PC-9 (cell line): ENCODE measurements at regions not wholly inside any gene's neighbourhood (a gene's known extent, or its start where the extent isn't known, plus 50 kb on each side); places are given as distances from the start of the nearest gene placed in this dataset.
"Not testable (repeated sequence)": the region's sequence is repeated elsewhere in the genome, so short reads cannot be mapped to it uniquely, and the experiment has no call there.

Source experiments
- BruUV-seq: library from RNA; stranded (reverse); fragments of 400-500 nt; replicated peaks from 2 replicates; lab custom pipeline; 2021; lab: Mats Ljungman, UMichigan
- CTCF ChIA-PET: fragments of 300-600 bp; sonication (Branson Sonifier 250); formaldehyde crosslinking; loops from one replicate; lab custom pipeline; 2022; ENCODE audit warnings: antibody characterized with exemption; lab: Charles Lee
- POLR2A ChIA-PET: fragments of 300-600 bp; sonication (Branson Sonifier 250); formaldehyde crosslinking; loops from one replicate; lab custom pipeline; 2022; ENCODE audit warnings: antibody characterized with exemption; ENCODE audit not compliant: unreplicated experiment; lab: Charles Lee
- DNase-seq, 2 experiments: peaks; one replicate each; pipeline versions ENCODE4 v3.0.0 to v3.0.0-alpha.2; 2015 to 2022; ENCODE audit warnings: mixed read lengths in 1 of 2
- H2AFZ ChIP-seq: fragments of 200-600 bp; sonication (generic); 2 replicates; pipeline ENCODE4 v1.8.1; 2017; ENCODE audit warnings: antibody characterized with exemption
- H3F3A ChIP-seq: fragments of 200-600 bp; sonication (generic); 2 replicates; pipeline ENCODE4 v1.8.1; 2017; ENCODE audit warnings: antibody characterized with exemption, mild to moderate bottlenecking, low read depth; ENCODE audit not compliant: insufficient read depth
- H3K27ac ChIP-seq: fragments of 200-600 bp; sonication (generic); 2 replicates; pipeline ENCODE4 v1.6.1; 2016; ENCODE audit warnings: mixed run types
- H3K27me3 ChIP-seq: fragments of 200-600 bp; sonication (generic); 2 replicates; pipeline ENCODE4 v1.6.1; 2016; ENCODE audit warnings: low read depth, mixed run types; ENCODE audit not compliant: insufficient read depth
- H3K36me3 ChIP-seq: fragments of 200-600 bp; sonication (generic); 2 replicates; pipeline ENCODE4 v1.6.1; 2016; ENCODE audit warnings: low read depth, mixed run types
- H3K4me1 ChIP-seq: fragments of 200-600 bp; sonication (generic); replicated peaks from 2 replicates; pipeline ENCODE4 v1.6.1; 2016; ENCODE audit warnings: mixed run types; ENCODE audit not compliant: insufficient read depth
- H3K4me2 ChIP-seq: fragments of 200-600 bp; sonication (generic); 2 replicates; pipeline ENCODE4 v1.6.1; 2017; ENCODE audit warnings: mixed run types
- H3K4me3 ChIP-seq: fragments of 200-600 bp; sonication (generic); 2 replicates; pipeline ENCODE4 v1.6.1; 2016; ENCODE audit warnings: mixed run types
- H3K79me2 ChIP-seq: fragments of 200-600 bp; sonication (generic); 2 replicates; pipeline ENCODE4 v1.6.1; 2017; ENCODE audit warnings: low read depth, mixed run types
- H3K9me2 ChIP-seq: fragments of 200-600 bp; sonication (generic); 2 replicates; pipeline ENCODE4 v1.8.1; 2017; ENCODE audit warnings: mild to moderate bottlenecking; ENCODE audit not compliant: insufficient read depth
- H3K9me3 ChIP-seq: fragments of 200-600 bp; sonication (generic); 2 replicates; pipeline ENCODE4 v1.8.1; 2016; ENCODE audit warnings: low read depth; ENCODE audit not compliant: insufficient read depth
- H4K20me1 ChIP-seq: fragments of 200-600 bp; sonication (generic); 2 replicates; pipeline ENCODE4 v1.8.1; 2017; ENCODE audit not compliant: insufficient read depth
- EZH2 ChIP-seq: fragments of 200-600 bp; sonication (generic); IDR thresholded peaks from 2 replicates; pipeline ENCODE4 v1.8.0; 2017; ENCODE audit warnings: antibody characterized with exemption, low read depth
- intact Hi-C: fragments of 100-400 bp; cut with micrococcal nuclease; formaldehyde crosslinking; loops from one replicate; pipeline ENCODE4 v1.10.0; 2022; ENCODE audit not compliant: unreplicated experiment
- TF ChIP-seq, protein P1 (sequence below): fragments of 200-600 bp; sonication (generic); conservative IDR thresholded peaks from 2 replicates; pipeline ENCODE4 v1.6.1; 2017; ENCODE audit warnings: mixed run types, antibody characterized with exemption, mild to moderate bottlenecking, moderate library complexity

DNA sequence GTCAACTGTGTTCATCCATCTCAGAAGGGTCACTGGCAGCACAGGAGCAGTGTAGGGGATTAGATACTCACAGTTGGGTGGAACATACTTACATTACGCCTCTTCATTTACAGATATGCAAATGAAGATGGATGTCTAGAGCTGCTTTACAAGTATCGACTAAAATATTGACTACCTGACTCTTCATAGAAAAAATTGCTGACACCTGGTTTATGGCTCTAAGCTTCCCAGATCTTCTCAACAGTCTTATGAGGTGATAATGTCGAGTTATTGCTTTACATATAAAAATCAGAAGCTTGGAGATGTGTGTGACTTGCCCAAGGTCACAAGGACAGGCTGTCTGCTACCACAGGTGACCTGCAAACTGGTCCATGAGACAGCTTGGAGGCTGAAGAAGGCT lies 677.2 kb downstream of the TYW1 start:
- Histone ChIP-seq H3K4me3 (no peak overlapping the region), H3K27ac (no peak overlapping the region), H4K20me1 (no peaks in the 10 kb centered on the region), H3K4me1 (no peaks in the 10 kb centered on the region), H3K9me2 (no peaks in the 10 kb centered on the region), H3F3A (no peaks in the 10 kb centered on the region), H3K79me2 (no peaks in the 10 kb centered on the region), H3K9me3 (no peaks in the 10 kb centered on the region), H3K27me3 (peaks cover 18% of the 10 kb centered on the region; the same call in 1 of the 2 replicates), H3K4me2 (no peak overlapping the region), H2AFZ (no peak overlapping the region), H3K36me3 (no peaks in the 10 kb centered on the region)
- no peak for DNase-seq
- POLR2A ChIA-PET = no interaction called here
- CTCF ChIA-PET = interaction anchor here (0.6 kb wide), 1 partner anchor 1634 kb away, joined by 3 read pairs; no protein-coding TSS in a partner anchor
- no peak for TF ChIP-seq EZH2
- TF ChIP-seq, protein P1, sequence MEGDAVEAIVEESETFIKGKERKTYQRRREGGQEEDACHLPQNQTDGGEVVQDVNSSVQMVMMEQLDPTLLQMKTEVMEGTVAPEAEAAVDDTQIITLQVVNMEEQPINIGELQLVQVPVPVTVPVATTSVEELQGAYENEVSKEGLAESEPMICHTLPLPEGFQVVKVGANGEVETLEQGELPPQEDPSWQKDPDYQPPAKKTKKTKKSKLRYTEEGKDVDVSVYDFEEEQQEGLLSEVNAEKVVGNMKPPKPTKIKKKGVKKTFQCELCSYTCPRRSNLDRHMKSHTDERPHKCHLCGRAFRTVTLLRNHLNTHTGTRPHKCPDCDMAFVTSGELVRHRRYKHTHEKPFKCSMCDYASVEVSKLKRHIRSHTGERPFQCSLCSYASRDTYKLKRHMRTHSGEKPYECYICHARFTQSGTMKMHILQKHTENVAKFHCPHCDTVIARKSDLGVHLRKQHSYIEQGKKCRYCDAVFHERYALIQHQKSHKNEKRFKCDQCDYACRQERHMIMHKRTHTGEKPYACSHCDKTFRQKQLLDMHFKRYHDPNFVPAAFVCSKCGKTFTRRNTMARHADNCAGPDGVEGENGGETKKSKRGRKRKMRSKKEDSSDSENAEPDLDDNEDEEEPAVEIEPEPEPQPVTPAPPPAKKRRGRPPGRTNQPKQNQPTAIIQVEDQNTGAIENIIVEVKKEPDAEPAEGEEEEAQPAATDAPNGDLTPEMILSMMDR = no peak
- BruUV-seq = no TSS peak
- intact Hi-C loops = no loop called here

DNA sequence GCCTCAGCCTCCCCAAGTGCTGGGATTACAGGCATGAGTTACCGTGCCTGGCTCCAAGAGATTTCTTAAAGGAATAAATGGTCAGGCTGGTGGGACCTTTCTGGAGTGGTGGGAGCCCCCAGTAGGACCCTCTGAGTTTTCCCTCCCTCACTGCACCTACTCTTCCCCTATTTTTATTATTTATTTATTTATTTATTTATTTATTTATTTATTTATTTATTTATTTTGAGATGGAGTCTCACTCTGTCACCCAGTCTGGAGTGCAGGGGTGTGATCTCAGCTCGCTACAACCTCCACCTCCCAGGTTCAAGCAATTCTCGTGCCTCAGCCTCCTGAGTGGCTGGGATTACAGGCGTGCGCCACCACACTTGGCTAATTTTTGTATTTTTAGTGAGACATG lies 678.2 kb downstream of the TYW1 start:
- intact Hi-C loops, H3F3A ChIP-seq, CTCF ChIA-PET: not testable (repeated sequence)

DNA sequence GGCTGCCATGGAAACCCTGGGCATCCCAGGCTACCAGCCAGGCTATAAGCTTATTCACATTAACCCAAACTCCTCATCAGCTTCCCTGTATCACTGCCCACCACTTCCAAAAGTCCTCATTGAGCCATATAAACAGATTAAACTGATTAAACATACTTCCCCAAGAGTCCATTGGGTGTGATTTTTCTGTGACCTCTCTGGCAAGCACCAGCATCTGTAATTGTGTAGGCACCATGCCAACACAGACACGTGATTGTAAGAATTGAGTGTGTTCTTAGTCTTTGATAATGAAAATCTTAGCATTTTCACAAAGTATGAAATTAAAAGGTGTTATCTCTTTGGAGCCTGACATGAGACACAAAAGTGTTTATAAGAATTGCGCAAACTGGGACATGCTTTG lies 679.3 kb downstream of the TYW1 start:
- Histone ChIP-seq H3K36me3 (no peaks in the 10 kb centered on the region), H3K27ac (no peak overlapping the region), H4K20me1 (no peaks in the 10 kb centered on the region), H3K9me2 (no peaks in the 10 kb centered on the region), H3F3A (no peaks in the 10 kb centered on the region), H2AFZ (no peak overlapping the region), H3K4me3 (no peak overlapping the region), H3K9me3 (no peaks in the 10 kb centered on the region), H3K4me2 (no peak overlapping the region), H3K79me2 (no peaks in the 10 kb centered on the region), H3K4me1 (no peaks in the 10 kb centered on the region), H3K27me3 (peaks cover 23% of the 10 kb centered on the region; the same call in 1 of the 2 replicates)
- BruUV-seq = no TSS peak
- ChIA-PET POLR2A (no interaction called here), CTCF (no interaction called here)
- DNase-seq = no peak
- TF ChIP-seq, protein P1 = no peak
- TF ChIP-seq EZH2 = no peak
- intact Hi-C loops = no loop called here

More for the DNA sequence above, 678.2 kb downstream of the TYW1 start:
- H3K9me3 ChIP-seq, H3K79me2 ChIP-seq, H3K4me3 ChIP-seq, BruUV-seq, H3K9me2 ChIP-seq, DNase-seq, H3K4me1 ChIP-seq, H3K36me3 ChIP-seq, H4K20me1 ChIP-seq, POLR2A ChIA-PET, H2AFZ ChIP-seq, H3K4me2 ChIP-seq, H3K27ac ChIP-seq: not testable (repeated sequence)
- peaks cover 23% of the 10 kb centered on the region; the same call in 1 of the 2 replicates for H3K27me3 ChIP-seq

DNA sequence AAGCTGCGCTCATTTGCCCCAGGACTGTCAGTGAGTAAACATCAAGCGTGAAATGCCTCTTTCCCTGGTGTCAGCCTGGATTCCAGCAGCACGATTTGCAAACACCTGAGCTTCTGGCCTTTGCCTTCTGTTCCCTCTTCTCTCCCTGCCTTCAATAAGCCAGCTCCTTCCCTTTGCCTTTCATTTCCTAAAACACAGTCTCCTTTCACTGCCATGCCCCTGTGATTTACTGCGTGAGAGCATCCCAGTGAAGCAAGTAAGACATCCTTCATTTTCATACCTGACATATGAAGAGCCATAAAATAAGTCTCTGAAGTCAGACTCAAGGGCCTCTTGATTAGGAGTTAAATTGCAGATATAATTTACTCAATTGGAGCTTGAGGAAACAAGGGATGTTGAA lies 681.8 kb downstream of the TYW1 start:
- intact Hi-C loops = no loop called here
- no peaks in the 10 kb centered on the region for H3K4me1 ChIP-seq

More for the DNA sequence above, 681.8 kb downstream of the TYW1 start:
- Histone ChIP-seq H4K20me1 (no peaks in the 10 kb centered on the region), H3K79me2 (no peaks in the 10 kb centered on the region), H3K27ac (no peak overlapping the region), H3K36me3 (no peaks in the 10 kb centered on the region), H2AFZ (no peak overlapping the region), H3K4me2 (no peak overlapping the region), H3K9me2 (no peaks in the 10 kb centered on the region), H3K9me3 (no peaks in the 10 kb centered on the region), H3K27me3 (peaks cover 15% of the 10 kb centered on the region; the same call in 1 of the 2 replicates), H3F3A (no peaks in the 10 kb centered on the region), H3K4me3 (no peak overlapping the region)
- ChIA-PET POLR2A (no interaction called here), CTCF (no interaction called here)
- TF ChIP-seq EZH2 = no peak
- TF ChIP-seq, protein P1 = no peak
- no peak for DNase-seq
- BruUV-seq = no TSS peak
